HG03045 (cell line): ENCODE measurements at regions not wholly inside any gene's neighbourhood (a gene's known extent, or its start where the extent isn't known, plus 50 kb on each side); places are given as distances from the start of the nearest gene placed in this dataset.

Experiments used
- ATAC-seq: cut with Tn5 transposase; IDR thresholded peaks from one replicate; pipeline ENCODE4 v1.9.1; 2021; ENCODE audit warnings: mild to moderate bottlenecking, moderate library complexity; ENCODE audit not compliant: unreplicated experiment

GRCh38 chr5:173741087-173741486, 124.6 kb upstream of the BOD1 start:
- ATAC-seq: no peak

DNA sequence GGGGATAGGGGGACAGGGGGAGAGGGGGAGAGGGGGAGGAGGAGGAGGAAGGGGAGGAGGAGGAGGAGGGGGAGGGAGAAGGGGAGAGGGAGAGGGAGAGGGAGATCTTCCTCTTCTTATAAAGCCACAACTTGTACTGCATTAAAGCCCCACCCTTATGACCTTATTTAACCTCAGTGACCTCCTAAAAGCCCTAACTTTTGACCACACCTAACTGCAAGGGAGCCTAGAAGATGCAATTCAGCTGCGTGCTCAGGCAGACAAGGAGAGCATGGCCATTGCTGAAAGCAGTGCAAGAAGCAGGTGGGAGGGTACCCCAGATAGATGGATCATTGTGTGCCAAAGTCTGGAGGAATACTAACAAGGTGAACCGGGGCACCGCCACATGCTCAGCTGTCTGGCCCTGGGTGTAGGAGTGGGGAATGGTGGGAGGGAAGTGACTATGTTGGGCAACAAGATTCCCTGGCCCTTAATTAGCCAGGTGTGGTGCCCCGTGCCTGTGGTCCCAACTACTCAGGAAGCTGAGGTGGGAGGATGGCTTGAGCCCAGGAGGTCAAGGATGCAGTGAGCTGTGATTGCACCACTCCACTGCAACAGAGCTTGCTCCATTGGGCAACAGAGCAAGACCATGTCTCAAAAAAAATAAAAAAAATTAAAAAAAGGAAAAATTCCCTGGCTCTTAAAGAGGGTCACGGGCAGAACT, 125.4 kb upstream of the BOD1 start:
- no peak for ATAC-seq

DNA sequence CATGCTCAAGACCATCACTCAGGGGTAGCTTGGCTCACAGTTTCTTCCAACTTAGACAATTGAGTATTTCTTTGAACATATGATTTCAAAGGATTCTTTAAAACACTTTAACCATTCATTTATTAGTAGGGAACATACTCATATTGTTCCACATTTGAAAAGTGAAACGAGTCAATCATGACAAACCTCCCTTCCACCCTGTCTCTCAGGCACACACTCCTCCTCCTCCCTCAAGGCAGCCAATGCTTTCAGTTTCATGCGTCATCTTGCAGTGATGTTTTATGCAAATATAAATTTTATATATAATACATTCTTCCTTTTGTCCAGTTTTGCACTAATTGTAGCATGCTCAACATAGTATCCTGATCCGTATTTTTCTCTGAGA, 126.0 kb upstream of the BOD1 start:
- peak; percentile 64 for ATAC-seq

DNA sequence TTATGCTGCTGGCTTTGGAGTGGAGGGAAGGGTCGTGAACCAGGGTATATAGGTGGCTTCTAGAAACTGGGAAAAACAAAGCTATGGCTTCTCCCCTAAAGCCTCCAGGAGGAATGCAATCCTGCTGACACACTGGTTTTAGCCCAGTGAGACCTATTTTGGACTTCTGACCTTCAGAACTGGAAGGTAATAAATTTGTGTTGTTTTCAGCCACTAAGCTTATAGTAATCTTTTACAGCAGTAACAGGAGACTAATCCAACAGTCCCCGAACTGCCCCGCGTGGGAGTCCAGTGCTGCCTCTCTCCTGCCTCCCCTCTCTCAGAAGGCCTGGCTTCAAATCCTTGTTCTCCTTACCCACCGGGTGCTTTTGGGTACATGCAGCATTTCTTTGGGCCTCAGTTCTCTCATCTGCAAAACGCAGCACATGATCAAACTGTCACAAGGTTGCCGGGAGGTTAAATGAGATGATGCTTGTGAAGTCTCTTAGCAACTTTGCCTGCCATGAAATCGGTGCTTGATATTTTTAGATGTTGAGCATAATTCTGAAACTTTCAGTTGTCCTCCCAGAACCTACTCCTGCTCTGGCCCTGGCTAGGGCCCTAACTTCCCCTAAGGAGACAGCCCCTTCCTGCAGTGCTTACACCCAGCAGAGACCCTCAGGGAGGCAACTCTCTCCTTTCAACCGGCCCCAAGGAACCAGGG, 127.3 kb upstream of the BOD1 start:
- no peak for ATAC-seq

- no peak for ATAC-seq
Measured at GRCh38 chr5:173744551-173744950, 128.1 kb upstream of the BOD1 start.

DNA sequence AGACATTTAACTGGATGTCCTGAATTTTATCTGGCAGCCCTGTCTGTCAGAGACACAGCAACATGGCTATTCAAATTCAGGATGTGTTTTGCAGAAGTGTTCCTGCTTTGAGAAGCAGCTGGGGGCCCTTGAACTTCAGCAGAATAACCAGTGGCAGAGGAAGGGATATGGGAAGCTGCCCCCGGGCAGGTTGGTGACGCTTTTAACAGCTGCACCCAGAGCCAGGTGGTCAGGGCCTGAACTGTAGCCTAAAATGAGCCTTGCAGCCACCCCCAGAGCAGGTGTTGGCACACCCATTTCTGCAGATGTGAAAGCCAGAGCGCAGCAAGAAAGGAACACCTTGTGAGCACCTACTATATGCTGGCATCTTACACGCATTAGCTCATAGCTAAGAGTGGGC, 128.7 kb upstream of the BOD1 start:
- ATAC-seq: peak; percentile 52

- ATAC-seq: no peak
Measured at GRCh38 chr5:173745557-173745956, 129.1 kb upstream of the BOD1 start.

DNA sequence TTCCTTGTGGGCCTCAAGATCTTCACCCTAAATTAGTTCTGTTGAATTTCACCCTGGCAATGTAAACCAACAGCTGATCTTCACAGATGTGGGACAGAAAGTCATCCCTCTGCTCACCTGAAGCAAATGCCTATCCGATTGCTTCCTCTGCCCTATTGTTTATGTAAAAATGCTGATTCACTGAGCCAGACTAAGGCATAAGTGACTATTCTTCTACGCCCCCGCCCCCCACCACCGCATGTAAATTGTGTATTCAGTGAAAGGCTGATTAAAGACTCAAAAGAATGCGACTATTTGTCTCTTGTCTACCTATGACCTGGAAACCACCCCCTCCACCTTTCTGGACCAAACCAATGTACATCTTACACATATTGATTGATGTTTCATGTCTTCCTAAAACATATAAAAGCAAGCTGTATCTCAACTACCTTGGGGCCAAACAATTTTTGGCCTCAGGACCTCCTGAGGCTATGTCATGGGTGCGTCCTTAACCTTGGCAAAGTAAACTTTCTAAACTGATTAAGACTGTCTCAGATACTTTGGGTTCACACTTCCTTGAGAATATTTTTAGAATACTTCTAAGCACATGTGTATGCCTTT, 129.7 kb upstream of the BOD1 start:
- ATAC-seq: no peak

GRCh38 chr5:173747876-173748275, 131.4 kb upstream of the BOD1 start:
- ATAC-seq: no peak

DNA sequence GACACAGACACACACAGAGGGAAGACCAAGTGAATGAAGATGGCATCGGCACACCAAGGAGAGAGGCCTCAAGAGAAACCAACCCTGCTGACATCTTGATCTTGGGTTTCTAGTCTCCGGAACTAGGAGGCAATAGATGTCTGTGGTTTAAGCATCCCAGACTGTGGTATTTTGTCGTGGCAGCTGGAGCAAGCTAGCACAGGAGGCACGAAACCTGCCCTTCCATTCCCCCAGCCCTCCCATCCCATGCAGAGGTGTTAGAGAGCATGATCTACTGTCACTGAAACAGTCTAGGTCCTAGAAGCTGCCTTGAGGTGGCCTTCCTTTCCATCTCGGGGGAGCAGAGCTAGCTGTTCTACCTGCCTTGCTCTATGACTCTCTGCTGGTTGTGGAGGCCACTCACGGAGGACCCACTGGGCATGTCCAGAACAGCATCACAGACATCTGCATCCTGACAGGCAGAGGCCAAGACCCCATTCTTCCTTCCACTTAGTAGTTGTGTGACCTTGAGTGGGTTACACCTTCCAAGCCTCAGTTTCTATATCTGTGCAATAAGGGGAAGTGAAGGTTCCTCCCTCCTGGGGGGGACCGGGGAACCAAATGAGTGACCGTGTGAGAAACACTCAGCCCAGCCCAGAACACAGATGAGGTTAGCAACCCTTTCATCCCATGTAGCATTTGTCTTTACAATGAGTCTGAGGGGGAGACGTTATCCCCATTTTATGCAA, 134.3 kb upstream of the BOD1 start:
- no peak for ATAC-seq

GRCh38 chr5:173751266-173751600, 134.8 kb upstream of the BOD1 start:
- no peak for ATAC-seq

DNA sequence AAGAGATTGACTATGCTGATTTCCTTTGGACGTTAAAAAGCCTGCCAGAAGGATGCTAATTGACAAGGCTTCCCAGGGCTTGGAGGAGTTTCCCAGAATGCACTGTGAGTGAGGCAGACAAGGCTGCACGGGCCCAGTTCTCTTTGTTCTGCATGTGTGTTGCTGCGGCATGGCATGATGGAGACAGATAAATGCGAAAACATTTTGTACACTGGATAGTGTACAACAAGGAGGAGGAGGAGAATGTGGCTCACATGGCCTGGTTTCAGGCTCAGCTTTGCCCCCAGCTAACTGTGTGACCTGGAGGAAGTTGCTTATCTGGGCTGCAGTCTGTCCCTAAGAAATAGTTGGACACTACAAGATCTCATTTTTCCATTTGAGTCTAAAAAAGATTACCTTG, 135.5 kb upstream of the CPEB4 start:
- no peak for ATAC-seq

- ATAC-seq: no peak
Measured at GRCh38 chr5:173753307-173754168, 134.6 kb upstream of the CPEB4 start.

- no peak for ATAC-seq
Measured at GRCh38 chr5:173755319-173755718, 132.8 kb upstream of the CPEB4 start.

- ATAC-seq: no peak
Measured at GRCh38 chr5:173757403-173758209, 130.5 kb upstream of the CPEB4 start.

GRCh38 chr5:173758676-173759075, 129.5 kb upstream of the CPEB4 start:
- ATAC-seq: no peak

DNA sequence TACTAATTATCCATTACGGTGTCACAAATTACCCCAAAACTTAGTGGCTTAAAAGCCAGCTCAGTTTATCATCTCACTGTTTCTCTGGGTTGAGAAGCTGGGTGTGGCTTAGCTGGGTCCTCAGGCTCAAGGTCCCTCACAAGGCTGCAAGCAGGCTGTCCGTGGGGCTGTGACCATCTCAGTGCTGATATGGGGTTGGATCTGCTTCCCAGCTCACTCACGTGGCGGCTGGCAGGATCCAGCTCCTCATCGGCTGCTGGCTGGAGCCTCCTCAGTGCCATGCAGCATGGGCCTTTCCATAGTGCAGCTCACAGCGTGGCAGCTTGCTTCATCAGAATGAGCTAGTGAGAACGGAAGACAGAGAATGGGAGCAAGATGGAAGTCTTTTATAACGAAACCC, 128.5 kb upstream of the CPEB4 start:
- no peak for ATAC-seq

DNA sequence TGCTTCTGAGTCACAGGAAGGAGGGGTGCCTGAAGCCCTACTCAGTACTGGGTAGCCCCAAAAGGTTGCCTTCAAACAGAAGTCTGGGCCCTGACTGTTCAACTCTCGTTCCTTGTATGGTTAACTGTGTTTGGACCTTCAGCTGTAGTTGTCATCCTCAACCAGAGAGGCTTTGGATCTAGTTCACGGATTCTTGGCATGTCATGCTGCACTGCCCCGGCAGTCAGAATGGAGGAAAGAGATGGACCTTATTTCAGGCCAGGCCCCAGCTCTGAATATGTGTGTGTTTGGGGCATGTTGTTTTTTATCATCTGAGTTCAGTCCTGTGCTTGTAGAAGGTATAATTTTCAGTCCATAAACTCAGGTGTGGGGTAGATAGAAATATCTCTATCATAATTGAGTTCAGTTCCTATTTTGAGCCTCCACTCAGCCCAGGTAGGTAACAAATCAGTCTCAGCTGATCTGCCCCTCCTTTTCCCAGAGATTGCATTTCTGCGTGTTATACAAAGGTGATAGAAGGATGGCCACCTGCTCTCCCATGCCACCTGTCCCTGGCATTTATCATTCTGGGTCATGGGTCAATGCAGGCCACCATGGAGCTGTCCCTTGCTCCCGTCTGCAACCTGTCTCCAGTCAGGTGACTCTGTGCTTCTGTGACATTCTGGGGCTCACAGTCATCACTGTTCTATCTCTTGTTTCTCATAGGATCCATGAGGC, 127.5 kb upstream of the CPEB4 start:
- ATAC-seq: no peak

DNA sequence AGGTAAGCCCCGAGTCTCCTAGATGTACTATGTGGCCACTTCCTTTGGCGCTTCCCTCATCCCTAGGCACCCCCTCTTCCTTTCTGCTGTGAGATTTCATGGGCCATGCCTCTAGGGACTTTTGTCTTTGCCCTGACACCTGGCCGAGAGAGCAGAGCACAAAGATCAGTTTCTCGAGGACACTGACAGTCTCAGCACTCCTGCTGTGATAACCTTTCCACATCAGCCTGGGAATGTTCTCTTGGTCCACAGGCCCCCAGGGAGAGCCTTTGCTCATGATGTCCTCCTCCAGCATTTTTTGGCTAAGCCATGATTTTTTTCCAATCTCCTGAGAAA, 127.0 kb upstream of the CPEB4 start:
- ATAC-seq: no peak

- ATAC-seq: no peak
Measured at GRCh38 chr5:173762045-173762444, 126.1 kb upstream of the CPEB4 start.
